OCI-LY7 (cell line): ENCODE measurements at regions not wholly inside any gene's neighbourhood (a gene's known extent, or its start where the extent isn't known, plus 50 kb on each side); places are given as distances from the start of the nearest gene placed in this dataset.

Experiments used
- BruUV-seq: library from RNA; stranded (reverse); fragments of 400-500 nt; replicated peaks from 2 replicates; lab custom pipeline; 2021; lab: Mats Ljungman, UMichigan
- CTCF ChIA-PET: fragments of 300-600 bp; sonication (Branson Sonifier 250); formaldehyde crosslinking; loops from one replicate; lab custom pipeline; 2022; ENCODE audit warnings: antibody characterized with exemption; ENCODE audit not compliant: unreplicated experiment; lab: Charles Lee
- POLR2A ChIA-PET: fragments of 300-600 bp; sonication (Branson Sonifier 250); formaldehyde crosslinking; loops from one replicate; lab custom pipeline; 2022; ENCODE audit warnings: antibody characterized with exemption; lab: Charles Lee
- DNase-seq: peaks from one replicate; pipeline ENCODE4 v3.0.0-alpha.2; 2015; ENCODE audit warnings: low spot score
- H2AFZ ChIP-seq: fragments of 200-600 bp; sonication (generic), shearing (Covaris generic); 2 replicates; pipeline ENCODE4 v1.6.1; 2014; ENCODE audit warnings: mild to moderate bottlenecking, antibody characterized with exemption, low read length, moderate library complexity
- H3K27ac ChIP-seq: fragments of 200-600 bp; sonication (generic); 2 replicates; pipeline ENCODE4 v1.5.1; 2014; ENCODE audit warnings: mixed run types, low read depth, mild to moderate bottlenecking, moderate library complexity, low read length, inconsistent platforms; ENCODE audit not compliant: poor library complexity, severe bottlenecking
- H3K36me3 ChIP-seq: fragments of 200-600 bp; sonication (generic); 2 replicates; pipeline ENCODE4 v1.6.1; 2014; ENCODE audit warnings: mild to moderate bottlenecking, antibody characterized with exemption, low read length, moderate library complexity, mixed read lengths; ENCODE audit not compliant: insufficient read depth
- H3K4me1 ChIP-seq: fragments of 200-600 bp; sonication (generic); 2 replicates; pipeline ENCODE4 v1.5.1; 2014; ENCODE audit warnings: mild to moderate bottlenecking, low read length; ENCODE audit not compliant: insufficient read depth, poor library complexity, severe bottlenecking
- H3K4me2 ChIP-seq: fragments of 200-600 bp; sonication (generic); 2 replicates; pipeline ENCODE4 v1.6.1; 2014; ENCODE audit warnings: mild to moderate bottlenecking, low read length
- H3K4me3 ChIP-seq: fragments of 200-600 bp; sonication (generic); 2 replicates; pipeline ENCODE4 v1.5.1; 2014; ENCODE audit warnings: mild to moderate bottlenecking, low read depth, low read length; ENCODE audit not compliant: poor library complexity, severe bottlenecking
- H3K79me2 ChIP-seq: fragments of 200-600 bp; sonication (generic); 2 replicates; pipeline ENCODE4 v1.6.1; 2016; ENCODE audit warnings: low read depth, mild to moderate bottlenecking, low read length, moderate library complexity, mixed read lengths; ENCODE audit not compliant: insufficient read depth
- H3K9me2 ChIP-seq: fragments of 200-600 bp; sonication (generic); 2 replicates; pipeline ENCODE4 v1.6.1; 2016; ENCODE audit warnings: mild to moderate bottlenecking, low read length, mixed read lengths; ENCODE audit not compliant: insufficient read depth
- H3K9me3 ChIP-seq: fragments of 200-600 bp; sonication (generic); 2 replicates; pipeline ENCODE4 v1.6.1; 2014; ENCODE audit warnings: mild to moderate bottlenecking, mixed run types, low read length, mixed read lengths
- H4K20me1 ChIP-seq: fragments of 200-600 bp; sonication (generic); 2 replicates; pipeline ENCODE4 v1.6.1; 2014; ENCODE audit warnings: mild to moderate bottlenecking, antibody characterized with exemption, low read length, moderate library complexity, mixed read lengths; ENCODE audit not compliant: insufficient read depth
- CTCF ChIP-seq: fragments of 200-600 bp; sonication (generic); conservative IDR thresholded peaks from 2 replicates; pipeline ENCODE4 v1.5.1; 2014; ENCODE audit warnings: mild to moderate bottlenecking, antibody characterized with exemption, low read length, moderate library complexity, mixed read lengths
- EZH2phosphoT487 ChIP-seq: fragments of 200-600 bp; sonication (generic); IDR thresholded peaks from 2 replicates; pipeline ENCODE4 v1.6.1; 2018; ENCODE audit warnings: low read depth, borderline replicate concordance, mild to moderate bottlenecking, mixed run types, antibody characterized with exemption, low read length, moderate library complexity, mixed read lengths
- intact Hi-C: fragments of 100-400 bp; cut with micrococcal nuclease; formaldehyde crosslinking; loops from one replicate; pipeline ENCODE4 v1.10.0; 2022; ENCODE audit not compliant: unreplicated experiment

GRCh38 chr4:181702864-181703495, 540.2 kb upstream of the TENM3 start:
- intact Hi-C loops, result no loop called here
- Histone ChIP-seq H3K36me3 (no peaks in the 10 kb centered on the region), H3K4me3 (no peak overlapping the region), H2AFZ (no peak overlapping the region), H3K9me3 (no peaks in the 10 kb centered on the region), H4K20me1 (no peaks in the 10 kb centered on the region), H3K79me2 (no peaks in the 10 kb centered on the region), H3K9me2 (no peaks in the 10 kb centered on the region), H3K27ac (no peak overlapping the region), H3K4me2 (no peak overlapping the region), H3K4me1 (no peaks in the 10 kb centered on the region)
- CTCF ChIA-PET, result no interaction called here
- TF ChIP-seq CTCF (no peak), EZH2phosphoT487 (no peak)
- no peak for DNase-seq
- POLR2A ChIA-PET, result interaction anchor here (0.6 kb wide), 1 partner anchor 170 kb away, joined by 3 read pairs; no protein-coding TSS in a partner anchor
- no TSS peak for BruUV-seq

GRCh38 chr4:181710143-181710542, 533.1 kb upstream of the TENM3 start:
- BruUV-seq, result no TSS peak
- TF ChIP-seq CTCF (no peak), EZH2phosphoT487 (no peak)

GRCh38 chr4:181711387-181711786, 531.8 kb upstream of the TENM3 start:
- H3K27ac ChIP-seq, result no peak overlapping the region
- ChIA-PET CTCF (no interaction called here), POLR2A (interaction anchor here (0.6 kb wide), 1 partner anchor 40 kb away, joined by 3 read pairs; no protein-coding TSS in a partner anchor)
- intact Hi-C loops, result no loop called here
- no TSS peak for BruUV-seq
- no peak overlapping the region for H2AFZ ChIP-seq
- H3K9me2 ChIP-seq, result no peaks in the 10 kb centered on the region
- no peaks in the 10 kb centered on the region for H3K79me2 ChIP-seq
- DNase-seq, result no peak
- no peak overlapping the region for H3K4me3 ChIP-seq
- H3K36me3 ChIP-seq, result no peaks in the 10 kb centered on the region
- H3K4me1 ChIP-seq, result no peaks in the 10 kb centered on the region
- H4K20me1 ChIP-seq, result no peaks in the 10 kb centered on the region
- no peak for TF ChIP-seq CTCF
- H3K9me3 ChIP-seq, result no peaks in the 10 kb centered on the region
- no peak overlapping the region for H3K4me2 ChIP-seq

More at GRCh38 chr4:181710143-181710542, 533.1 kb upstream of the TENM3 start:
- H3K9me3 ChIP-seq, result no peaks in the 10 kb centered on the region
- H4K20me1 ChIP-seq, result no peaks in the 10 kb centered on the region
- H2AFZ ChIP-seq, result no peak overlapping the region
- H3K27ac ChIP-seq, result no peak overlapping the region
- no peaks in the 10 kb centered on the region for H3K4me1 ChIP-seq
- H3K4me3 ChIP-seq, result no peak overlapping the region
- no peaks in the 10 kb centered on the region for H3K79me2 ChIP-seq
- ChIA-PET CTCF (no interaction called here), POLR2A (no interaction called here)
- no peak overlapping the region for H3K4me2 ChIP-seq
- H3K36me3 ChIP-seq, result no peaks in the 10 kb centered on the region
- no peak for DNase-seq
- no peaks in the 10 kb centered on the region for H3K9me2 ChIP-seq
- intact Hi-C loops, result no loop called here
